ENCODE measurements at regions not wholly inside any gene's neighbourhood (a gene's known extent, or its start where the extent isn't known, plus 50 kb on each side); places are given as distances from the start of the nearest gene placed in this dataset.
"Not testable (repeated sequence)": the region's sequence is repeated elsewhere in the genome, so short reads cannot be mapped to it uniquely, and the experiment has no call there.

DNA sequence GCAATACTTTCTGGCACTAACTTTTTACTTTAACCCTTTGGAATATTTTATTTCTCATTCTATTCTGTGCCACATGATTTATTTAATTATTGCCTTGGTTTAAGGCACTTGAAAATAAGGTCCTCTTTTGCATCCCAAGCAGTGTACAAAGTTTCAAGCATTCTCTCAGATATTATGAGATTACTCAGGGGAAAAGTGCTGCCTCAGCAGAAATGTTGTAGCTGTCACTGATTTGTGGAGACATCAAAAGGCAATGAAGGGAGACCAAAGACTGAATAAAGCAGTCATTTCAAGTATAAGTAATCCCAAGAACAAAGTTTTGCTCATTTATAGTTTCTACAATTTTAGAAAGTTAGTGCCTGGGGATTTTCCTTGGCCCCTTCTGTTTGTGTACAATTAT lies 253.0 kb downstream of the RNF144B start:
- DNase-seq, result no peak
- no peaks in the 10 kb centered on the region for H3K36me3 ChIP-seq (ENCODE audit: insufficient read depth, low read length)
- H3K9ac ChIP-seq (ENCODE audit: low read depth, low read length), result no peak overlapping the region
- no peak overlapping the region for H3K4me2 ChIP-seq (ENCODE audit: insufficient read depth, low read length)
- no peak for TF ChIP-seq EZH2 (IDR thresholded peaks at IDR 0.05; ENCODE audit: borderline replicate concordance, low read depth, low read length, severe bottlenecking)
- H3K27me3 ChIP-seq (ENCODE audit: insufficient read depth, low read length, poor library complexity), result no peaks in the 10 kb centered on the region
- no peaks in the 10 kb centered on the region for H3K79me2 ChIP-seq (ENCODE audit: insufficient read depth, low read length)
- H4K20me1 ChIP-seq (ENCODE audit: insufficient read depth, low read length), result no peaks in the 10 kb centered on the region
- no peak overlapping the region for H2AFZ ChIP-seq (ENCODE audit: low read depth, low read length)
- no peak for ATAC-seq (ENCODE audit: insufficient read depth, low read depth)
- H3K27ac ChIP-seq (ENCODE audit: low read length), result no peak overlapping the region
- H3K4me1 ChIP-seq (ENCODE audit: insufficient read depth, low read length), result no peaks in the 10 kb centered on the region
- no peaks in the 10 kb centered on the region for H3K9me3 ChIP-seq (ENCODE audit: insufficient read depth, low read length, severe bottlenecking)
- no peak overlapping the region for H3K4me3 ChIP-seq (ENCODE audit: low read depth in 1 of 2, low read length in 2 of 2)

DNA sequence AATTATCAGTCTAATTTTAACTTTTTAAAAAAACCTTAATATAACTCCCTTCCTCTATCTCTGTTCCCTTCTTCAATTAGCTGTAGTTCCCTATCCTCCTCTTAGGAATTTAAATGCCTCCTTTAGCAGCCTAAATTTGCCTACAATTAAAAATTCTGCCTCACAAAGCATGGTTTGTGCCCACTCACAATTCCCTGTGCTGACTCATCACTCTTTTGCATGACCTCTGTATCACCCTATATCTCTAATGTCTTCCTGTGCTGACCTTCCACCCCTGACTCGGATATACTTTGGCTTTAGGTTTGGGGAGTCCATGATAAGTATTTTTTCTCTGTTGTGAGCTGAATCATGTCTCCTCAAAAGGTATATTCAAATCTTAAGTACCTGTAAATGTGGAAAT lies 253.6 kb downstream of the RNF144B start:
- Histone ChIP-seq H3K9ac (ENCODE audit: low read depth, low read length) (no peak overlapping the region), H3K36me3 (ENCODE audit: insufficient read depth, low read length) (no peaks in the 10 kb centered on the region), H2AFZ (ENCODE audit: low read depth, low read length) (no peak overlapping the region), H3K27me3 (ENCODE audit: insufficient read depth, low read length, poor library complexity) (no peaks in the 10 kb centered on the region), H3K27ac (ENCODE audit: low read length) (no peak overlapping the region), H3K4me3 (ENCODE audit: low read depth in 1 of 2, low read length in 2 of 2) (no peak overlapping the region), H3K4me1 (ENCODE audit: insufficient read depth, low read length) (no peaks in the 10 kb centered on the region), H3K79me2 (ENCODE audit: insufficient read depth, low read length) (no peaks in the 10 kb centered on the region), H3K4me2 (ENCODE audit: insufficient read depth, low read length) (no peak overlapping the region), H4K20me1 (ENCODE audit: insufficient read depth, low read length) (no peaks in the 10 kb centered on the region), H3K9me3 (ENCODE audit: insufficient read depth, low read length, severe bottlenecking) (no peaks in the 10 kb centered on the region)
- TF ChIP-seq, protein P1, sequence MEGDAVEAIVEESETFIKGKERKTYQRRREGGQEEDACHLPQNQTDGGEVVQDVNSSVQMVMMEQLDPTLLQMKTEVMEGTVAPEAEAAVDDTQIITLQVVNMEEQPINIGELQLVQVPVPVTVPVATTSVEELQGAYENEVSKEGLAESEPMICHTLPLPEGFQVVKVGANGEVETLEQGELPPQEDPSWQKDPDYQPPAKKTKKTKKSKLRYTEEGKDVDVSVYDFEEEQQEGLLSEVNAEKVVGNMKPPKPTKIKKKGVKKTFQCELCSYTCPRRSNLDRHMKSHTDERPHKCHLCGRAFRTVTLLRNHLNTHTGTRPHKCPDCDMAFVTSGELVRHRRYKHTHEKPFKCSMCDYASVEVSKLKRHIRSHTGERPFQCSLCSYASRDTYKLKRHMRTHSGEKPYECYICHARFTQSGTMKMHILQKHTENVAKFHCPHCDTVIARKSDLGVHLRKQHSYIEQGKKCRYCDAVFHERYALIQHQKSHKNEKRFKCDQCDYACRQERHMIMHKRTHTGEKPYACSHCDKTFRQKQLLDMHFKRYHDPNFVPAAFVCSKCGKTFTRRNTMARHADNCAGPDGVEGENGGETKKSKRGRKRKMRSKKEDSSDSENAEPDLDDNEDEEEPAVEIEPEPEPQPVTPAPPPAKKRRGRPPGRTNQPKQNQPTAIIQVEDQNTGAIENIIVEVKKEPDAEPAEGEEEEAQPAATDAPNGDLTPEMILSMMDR (IDR thresholded peaks at IDR 0.05; ENCODE audit: borderline replicate concordance, extremely low read depth, low read length, poor library complexity, severe bottlenecking), result no peak
- no peak for TF ChIP-seq EZH2 (IDR thresholded peaks at IDR 0.05; ENCODE audit: borderline replicate concordance, low read depth, low read length, severe bottlenecking)
- DNase-seq (no peak), ATAC-seq (ENCODE audit: insufficient read depth, low read depth) (no peak)

DNA sequence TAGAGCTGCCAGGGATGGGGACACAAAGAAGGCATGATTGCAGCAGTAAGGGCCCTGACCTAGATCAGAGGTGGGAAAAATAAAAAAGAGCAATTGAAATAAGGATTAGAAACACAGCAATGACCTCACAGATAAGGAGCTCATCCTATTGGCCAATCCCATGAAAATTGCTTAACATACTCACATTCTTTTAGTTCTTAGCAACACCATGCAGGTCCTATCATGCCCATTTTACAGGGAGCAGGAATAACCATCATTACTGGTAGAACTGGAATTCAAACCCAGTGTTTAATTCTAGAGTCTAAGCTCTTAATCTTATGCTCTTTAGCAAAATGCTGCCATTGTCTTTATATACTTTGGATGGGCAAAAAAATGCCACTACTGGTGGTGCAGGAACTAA lies 267.7 kb downstream of the RNF144B start:
- no peaks in the 10 kb centered on the region for H3K27me3 ChIP-seq (ENCODE audit: insufficient read depth, low read length, poor library complexity)
- no peak for TF ChIP-seq EZH2 (IDR thresholded peaks at IDR 0.05; ENCODE audit: borderline replicate concordance, low read depth, low read length, severe bottlenecking)
- TF ChIP-seq, protein P1 (IDR thresholded peaks at IDR 0.05; ENCODE audit: borderline replicate concordance, extremely low read depth, low read length, poor library complexity, severe bottlenecking), result no peak
- no peaks in the 10 kb centered on the region for H3K79me2 ChIP-seq (ENCODE audit: insufficient read depth, low read length)
- H3K9ac ChIP-seq (ENCODE audit: low read depth, low read length), result no peak overlapping the region
- no peak overlapping the region for H3K4me3 ChIP-seq (ENCODE audit: low read depth in 1 of 2, low read length in 2 of 2)
- H4K20me1 ChIP-seq (ENCODE audit: insufficient read depth, low read length), result no peaks in the 10 kb centered on the region
- no peaks in the 10 kb centered on the region for H3K4me1 ChIP-seq (ENCODE audit: insufficient read depth, low read length)
- H3K27ac ChIP-seq (ENCODE audit: low read length), result no peak overlapping the region
- H3K36me3 ChIP-seq (ENCODE audit: insufficient read depth, low read length), result no peaks in the 10 kb centered on the region
- DNase-seq (no peak), ATAC-seq (ENCODE audit: insufficient read depth, low read depth) (no peak)
- H3K4me2 ChIP-seq (ENCODE audit: insufficient read depth, low read length), result no peak overlapping the region
- H3K9me3 ChIP-seq (ENCODE audit: insufficient read depth, low read length, severe bottlenecking), result no peaks in the 10 kb centered on the region
- no peak overlapping the region for H2AFZ ChIP-seq (ENCODE audit: low read depth, low read length)

DNA sequence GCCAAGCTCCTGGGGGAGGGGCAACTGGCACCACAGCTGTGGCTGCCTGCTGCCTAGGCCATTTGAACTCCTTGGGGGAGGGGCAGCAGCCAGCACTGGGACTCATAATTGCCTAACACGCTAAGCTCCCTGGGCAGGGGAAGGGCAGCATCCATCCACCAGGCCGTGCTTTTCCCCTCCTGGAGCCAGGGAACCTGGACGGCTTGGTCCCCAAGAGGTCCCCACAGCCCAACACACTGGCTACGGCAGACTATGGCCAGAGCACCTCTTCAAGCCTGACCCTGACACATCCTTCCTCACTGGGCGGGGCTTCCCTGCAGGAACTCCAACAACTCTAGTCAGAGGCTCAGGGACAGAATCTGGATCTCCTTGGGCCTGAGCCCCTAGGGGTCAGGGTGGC lies 269.4 kb downstream of the RNF144B start:
- no peaks in the 10 kb centered on the region for H3K36me3 ChIP-seq (ENCODE audit: insufficient read depth, low read length)
- H3K4me2 ChIP-seq (ENCODE audit: insufficient read depth, low read length), result no peak overlapping the region
- ATAC-seq (ENCODE audit: insufficient read depth, low read depth) (no peak), DNase-seq (no peak)
- no peaks in the 10 kb centered on the region for H3K27me3 ChIP-seq (ENCODE audit: insufficient read depth, low read length, poor library complexity)
- no peaks in the 10 kb centered on the region for H3K79me2 ChIP-seq (ENCODE audit: insufficient read depth, low read length)
- H3K27ac ChIP-seq (ENCODE audit: low read length), result no peak overlapping the region
- no peak overlapping the region for H3K9ac ChIP-seq (ENCODE audit: low read depth, low read length)
- TF ChIP-seq EZH2 (IDR thresholded peaks at IDR 0.05; ENCODE audit: borderline replicate concordance, low read depth, low read length, severe bottlenecking), result no peak
- TF ChIP-seq, protein P1 (IDR thresholded peaks at IDR 0.05; ENCODE audit: borderline replicate concordance, extremely low read depth, low read length, poor library complexity, severe bottlenecking), result no peak
- no peak overlapping the region for H3K4me3 ChIP-seq (ENCODE audit: low read depth in 1 of 2, low read length in 2 of 2)
- no peaks in the 10 kb centered on the region for H3K9me3 ChIP-seq (ENCODE audit: insufficient read depth, low read length, severe bottlenecking)
- H3K4me1 ChIP-seq (ENCODE audit: insufficient read depth, low read length), result no peaks in the 10 kb centered on the region
- no peak overlapping the region for H2AFZ ChIP-seq (ENCODE audit: low read depth, low read length)
- H4K20me1 ChIP-seq (ENCODE audit: insufficient read depth, low read length), result no peaks in the 10 kb centered on the region

DNA sequence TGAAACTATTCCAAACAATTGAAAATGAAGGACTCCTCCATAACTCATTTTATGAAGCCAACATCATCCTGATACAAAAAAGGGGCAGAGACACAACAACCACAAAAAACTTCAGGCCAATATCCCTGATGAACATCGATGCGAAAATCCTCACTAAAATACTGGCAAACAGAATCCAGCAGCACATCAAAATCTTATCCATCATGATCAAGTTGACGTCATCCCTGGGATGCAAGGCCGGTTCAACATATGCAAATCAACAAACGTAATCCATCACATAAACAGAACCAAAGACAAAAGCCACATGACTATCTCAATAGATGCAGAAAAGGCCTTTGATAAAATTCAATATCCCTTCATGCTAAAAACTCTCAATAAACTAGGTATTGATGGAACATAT lies 272.8 kb downstream of the RNF144B start:
- H3K79me2 ChIP-seq (ENCODE audit: insufficient read depth, low read length); H3K4me2 ChIP-seq (ENCODE audit: insufficient read depth, low read length); H3K9me3 ChIP-seq (ENCODE audit: insufficient read depth, low read length, severe bottlenecking); H3K27ac ChIP-seq (ENCODE audit: low read length); H3K36me3 ChIP-seq (ENCODE audit: insufficient read depth, low read length); DNase-seq; H3K4me3 ChIP-seq (ENCODE audit: low read depth in 1 of 2, low read length in 2 of 2); H4K20me1 ChIP-seq (ENCODE audit: insufficient read depth, low read length); H3K4me1 ChIP-seq (ENCODE audit: insufficient read depth, low read length); H2AFZ ChIP-seq (ENCODE audit: low read depth, low read length); H3K9ac ChIP-seq (ENCODE audit: low read depth, low read length); H3K27me3 ChIP-seq (ENCODE audit: insufficient read depth, low read length, poor library complexity); ATAC-seq (ENCODE audit: insufficient read depth, low read depth): not testable (repeated sequence)
